IPS-20b (cell line): ENCODE measurements at regions not wholly inside any gene's neighbourhood (a gene's known extent, or its start where the extent isn't known, plus 50 kb on each side); places are given as distances from the start of the nearest gene placed in this dataset.

Experiments used
- H3K27ac ChIP-seq: one replicate; pipeline ENCODE4 v1.5.1; 2013; ENCODE audit warnings: low read length
- H3K27me3 ChIP-seq: 2 replicates; pipeline ENCODE4 v1.6.1; 2013; ENCODE audit warnings: mild to moderate bottlenecking, low read length, inconsistent platforms; ENCODE audit not compliant: insufficient read depth
- H3K36me3 ChIP-seq: 2 replicates; pipeline ENCODE4 v1.6.1; 2013; ENCODE audit warnings: low read depth, mild to moderate bottlenecking, inconsistent platforms, low read length, moderate library complexity; ENCODE audit not compliant: insufficient read depth
- H3K4me1 ChIP-seq: 2 replicates; pipeline ENCODE4 v1.6.1; 2013; ENCODE audit warnings: mild to moderate bottlenecking, control low read depth, inconsistent platforms, low read length, moderate library complexity; ENCODE audit not compliant: insufficient read depth
- H3K4me3 ChIP-seq: 2 replicates; pipeline ENCODE4 v1.5.1; 2013; ENCODE audit warnings: mild to moderate bottlenecking, low read length, inconsistent platforms
- H3K9ac ChIP-seq: 2 replicates; pipeline ENCODE4 v1.6.1; 2013; ENCODE audit warnings: low read depth, mild to moderate bottlenecking, inconsistent platforms, low read length, moderate library complexity
- H3K9me3 ChIP-seq: 2 replicates; pipeline ENCODE4 v1.6.1; 2013; ENCODE audit warnings: mild to moderate bottlenecking, low read depth, low read length, inconsistent platforms; ENCODE audit not compliant: insufficient read depth

DNA sequence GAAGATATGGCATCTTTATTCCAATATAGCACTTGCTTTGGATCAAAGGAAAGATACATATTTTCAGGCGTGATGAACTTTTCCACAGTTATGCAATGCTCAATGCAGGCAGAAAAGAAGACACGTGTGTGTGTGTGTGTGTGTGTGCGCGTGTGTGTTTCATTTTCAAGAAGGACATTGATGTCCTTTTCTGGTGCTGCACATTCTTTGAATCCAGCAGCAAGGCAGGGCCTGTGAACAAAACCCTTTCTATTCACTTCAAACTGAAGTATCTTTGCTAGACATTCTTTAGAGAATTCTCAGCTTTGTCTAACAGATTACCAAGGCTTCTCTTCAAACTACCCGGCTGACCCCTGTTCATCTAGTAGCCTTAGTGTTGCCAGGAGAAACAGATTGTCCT is 124.6 kb downstream of the CD47 start:
- Histone ChIP-seq H3K4me3 (no peak overlapping the region), H3K36me3 (no peaks in the 10 kb centered on the region), H3K27me3 (no peaks in the 10 kb centered on the region), H3K4me1 (peaks cover 3% of the 10 kb centered on the region; the same call in 1 of the 2 replicates), H3K9ac (no peak overlapping the region), H3K9me3 (no peaks in the 10 kb centered on the region), H3K27ac (no peak overlapping the region)

DNA sequence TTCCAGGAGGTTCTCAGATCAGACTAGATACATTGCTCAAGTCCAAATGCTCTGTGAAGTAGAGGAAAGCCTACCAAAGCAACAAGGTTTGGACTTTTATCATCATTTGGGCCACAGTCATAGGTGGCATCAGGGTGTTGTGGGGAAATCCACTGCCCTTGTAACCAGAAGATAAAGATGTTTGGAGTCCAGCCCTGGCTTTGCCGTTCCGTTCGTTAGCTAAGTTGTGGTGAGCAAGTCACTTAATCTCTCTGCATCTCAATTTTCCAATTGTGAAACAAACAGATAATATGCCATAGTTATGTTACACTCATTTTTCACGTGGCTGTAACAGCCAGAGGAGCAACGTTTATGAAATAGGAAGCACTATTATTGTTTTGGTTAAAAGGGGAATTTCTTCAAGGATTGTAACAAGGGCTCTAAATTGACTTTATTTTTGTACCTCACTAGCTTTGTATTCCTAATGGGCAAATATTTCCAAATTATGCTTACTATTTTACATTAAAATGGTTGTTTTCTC is 125.6 kb downstream of the CD47 start:
- H3K27ac ChIP-seq = no peak overlapping the region
- peaks cover 3% of the 10 kb centered on the region; the same call in 1 of the 2 replicates for H3K4me1 ChIP-seq
- H3K36me3 ChIP-seq = no peaks in the 10 kb centered on the region
- H3K27me3 ChIP-seq = no peaks in the 10 kb centered on the region
- H3K9ac ChIP-seq = no peak overlapping the region
- no peaks in the 10 kb centered on the region for H3K9me3 ChIP-seq
- no peak overlapping the region for H3K4me3 ChIP-seq

DNA sequence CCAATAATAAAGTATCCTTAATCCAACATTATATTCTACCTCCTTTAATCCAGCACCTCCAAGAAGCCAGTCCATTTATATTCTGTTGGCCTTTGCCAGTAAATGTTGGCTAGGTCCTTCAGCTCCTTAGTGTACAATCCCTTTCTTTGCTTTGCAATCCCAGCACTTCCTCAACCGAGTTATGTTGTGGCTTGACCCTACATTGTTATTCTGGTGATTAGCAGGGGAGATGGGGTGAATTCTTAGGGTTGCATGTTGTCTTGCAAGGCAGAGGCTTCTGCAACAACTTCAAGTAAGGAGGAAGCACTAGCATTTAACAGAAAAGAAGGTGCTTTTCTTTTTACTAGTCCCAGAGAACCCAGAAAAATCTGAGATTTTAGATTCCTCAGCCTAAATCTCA is 127.2 kb downstream of the CD47 start:
- Histone ChIP-seq H3K27ac (no peak overlapping the region), H3K4me1 (peaks cover 3% of the 10 kb centered on the region; the same call in 1 of the 2 replicates), H3K9ac (no peak overlapping the region), H3K4me3 (no peak overlapping the region), H3K27me3 (no peaks in the 10 kb centered on the region), H3K9me3 (no peaks in the 10 kb centered on the region), H3K36me3 (no peaks in the 10 kb centered on the region)

DNA sequence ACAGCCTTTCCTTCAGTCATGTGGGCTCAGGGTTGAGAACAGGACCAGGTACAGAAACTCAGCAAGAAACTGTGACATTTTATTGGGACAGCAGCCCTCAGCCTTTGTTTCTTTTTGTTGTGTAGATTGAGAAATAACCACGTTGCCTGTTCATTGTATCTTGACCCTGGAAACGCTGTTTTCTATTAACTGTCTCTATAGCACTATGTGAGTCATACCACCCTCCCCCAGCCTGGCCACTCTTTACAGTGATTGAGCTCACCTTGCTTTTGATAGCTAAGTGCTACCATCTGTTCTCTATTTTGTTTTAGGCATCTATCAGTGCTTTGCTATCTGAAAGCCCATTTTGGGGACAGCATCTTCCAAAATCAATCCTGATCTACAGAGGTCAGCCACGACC is 127.9 kb downstream of the CD47 start:
- Histone ChIP-seq H3K4me1 (peaks cover 4% of the 10 kb centered on the region), H3K9ac (no peak overlapping the region), H3K4me3 (no peak overlapping the region), H3K9me3 (no peaks in the 10 kb centered on the region), H3K27ac (no peak overlapping the region), H3K27me3 (no peaks in the 10 kb centered on the region), H3K36me3 (no peaks in the 10 kb centered on the region)

DNA sequence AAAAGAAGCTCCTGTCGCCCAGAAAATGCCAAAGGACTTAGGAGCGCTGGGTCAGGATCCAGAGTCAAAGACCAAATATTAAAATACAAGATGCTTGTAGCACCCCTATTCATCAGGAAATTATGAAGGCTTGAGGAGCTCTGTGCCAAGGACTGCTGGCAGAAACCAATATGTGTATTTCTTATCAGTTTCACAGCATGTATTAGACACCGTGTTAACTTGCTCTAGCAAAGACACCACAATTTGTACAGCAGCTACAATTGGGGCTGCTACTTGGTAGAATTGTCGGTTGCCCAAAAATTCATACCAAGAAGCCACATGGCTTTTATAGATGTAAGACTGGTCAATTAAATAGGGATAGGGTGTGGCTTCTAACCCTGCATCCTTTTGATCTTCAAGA is 128.8 kb downstream of the CD47 start:
- Histone ChIP-seq H3K9ac (no peak overlapping the region), H3K9me3 (no peaks in the 10 kb centered on the region), H3K27me3 (no peaks in the 10 kb centered on the region), H3K4me3 (no peak overlapping the region), H3K27ac (no peak overlapping the region), H3K36me3 (no peaks in the 10 kb centered on the region), H3K4me1 (peaks cover 11% of the 10 kb centered on the region)

DNA sequence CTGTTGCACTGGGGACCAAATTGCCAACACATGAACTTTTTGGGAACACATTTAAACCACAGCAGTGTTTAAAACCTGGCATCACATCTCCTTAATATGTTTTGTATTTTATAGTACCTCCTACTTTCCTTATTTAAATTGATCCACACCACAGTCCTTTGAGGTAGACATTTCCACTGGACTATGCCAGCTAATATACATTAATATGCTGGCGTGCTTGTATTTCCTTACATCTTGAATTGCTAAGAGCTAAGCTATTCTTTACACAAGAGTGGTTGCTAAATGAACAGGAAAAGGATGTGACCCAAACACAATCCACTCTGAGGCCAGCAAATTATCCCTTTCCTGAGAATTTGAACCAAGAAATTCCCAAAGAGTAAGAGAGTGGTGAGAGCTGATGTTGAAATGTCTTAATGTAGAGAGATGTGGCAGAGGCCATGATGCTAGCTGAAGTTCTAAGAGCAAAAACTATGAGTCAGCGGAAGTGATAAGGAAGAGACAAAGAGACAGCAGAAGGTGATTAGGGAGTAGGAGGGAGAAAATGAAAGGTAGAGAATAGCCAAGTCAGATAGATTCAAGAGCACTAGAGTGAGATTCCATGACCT is 131.2 kb downstream of the CD47 start:
- H3K9me3 ChIP-seq = no peaks in the 10 kb centered on the region
- H3K27me3 ChIP-seq = no peaks in the 10 kb centered on the region
- H3K27ac ChIP-seq = no peak overlapping the region
- peaks cover 11% of the 10 kb centered on the region for H3K4me1 ChIP-seq
- no peak overlapping the region for H3K4me3 ChIP-seq
- H3K9ac ChIP-seq = no peak overlapping the region
- H3K36me3 ChIP-seq = no peaks in the 10 kb centered on the region

DNA sequence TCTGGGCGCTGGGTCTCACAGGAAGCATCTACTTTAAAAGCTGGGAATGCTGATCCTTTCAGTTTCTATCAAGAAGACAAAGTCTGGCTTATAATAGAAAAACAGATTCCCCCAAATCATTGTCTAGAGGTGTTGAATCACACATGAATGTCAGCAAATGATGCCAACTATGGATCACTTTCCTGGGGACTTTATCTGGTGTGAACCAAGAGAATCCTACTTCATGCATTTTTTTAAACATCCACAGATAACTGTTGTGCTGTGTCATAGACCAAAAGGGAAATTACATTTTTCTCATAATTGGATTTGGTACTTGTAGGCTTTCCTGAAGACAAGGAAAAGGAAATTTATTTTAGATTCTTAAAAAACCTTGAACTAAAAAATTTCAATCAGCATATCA is 132.7 kb downstream of the CD47 start:
- Histone ChIP-seq H3K4me3 (no peak overlapping the region), H3K9ac (no peak overlapping the region), H3K27me3 (no peaks in the 10 kb centered on the region), H3K4me1 (peaks cover 8% of the 10 kb centered on the region; the same call in 1 of the 2 replicates), H3K36me3 (no peaks in the 10 kb centered on the region), H3K27ac (no peak overlapping the region), H3K9me3 (no peaks in the 10 kb centered on the region)

DNA sequence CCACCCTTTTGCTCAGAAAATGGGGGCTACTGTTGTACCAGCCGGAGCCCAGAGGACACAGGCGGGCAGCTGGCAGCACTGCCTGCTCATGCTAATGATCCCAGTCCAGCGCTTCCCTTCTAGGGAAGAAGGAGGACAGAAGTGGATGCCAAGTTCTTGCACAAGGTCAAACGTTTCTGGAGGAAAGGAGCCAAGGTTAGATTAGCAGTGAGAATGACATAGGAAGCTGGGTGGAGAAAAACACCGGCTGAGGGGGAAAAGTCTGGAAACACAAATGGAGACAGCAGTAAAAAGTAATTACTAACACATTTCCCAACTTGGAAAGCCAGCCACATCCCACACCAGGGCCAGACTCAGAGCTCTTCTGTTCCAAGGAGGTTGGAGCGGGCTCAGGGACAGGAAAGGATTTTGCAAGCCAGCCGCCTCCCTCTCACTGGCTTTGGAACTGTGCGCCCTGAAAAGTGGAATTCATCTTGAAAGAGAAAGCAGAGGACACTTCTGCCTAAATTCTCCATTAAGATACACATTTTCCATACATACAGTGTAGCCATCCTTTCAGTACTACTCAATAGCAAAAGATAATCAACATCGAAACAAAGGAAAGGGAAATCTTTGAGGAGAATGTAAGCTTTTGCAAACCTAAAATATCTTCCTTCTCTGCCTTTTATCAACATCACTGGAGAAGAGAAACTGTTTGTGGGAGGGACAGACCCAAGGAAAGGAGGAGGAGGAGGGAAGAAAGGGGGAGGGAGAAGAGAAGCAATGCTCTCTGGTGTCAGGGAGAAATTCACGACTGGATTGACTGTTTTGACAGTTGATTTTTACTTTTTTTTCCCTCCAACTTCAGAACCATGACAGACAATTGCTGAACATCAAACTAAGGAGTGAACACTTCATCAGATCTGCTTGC is 133.6 kb downstream of the CD47 start:
- Histone ChIP-seq H3K27ac (no peak overlapping the region), H3K36me3 (no peaks in the 10 kb centered on the region), H3K4me3 (no peak overlapping the region)

DNA sequence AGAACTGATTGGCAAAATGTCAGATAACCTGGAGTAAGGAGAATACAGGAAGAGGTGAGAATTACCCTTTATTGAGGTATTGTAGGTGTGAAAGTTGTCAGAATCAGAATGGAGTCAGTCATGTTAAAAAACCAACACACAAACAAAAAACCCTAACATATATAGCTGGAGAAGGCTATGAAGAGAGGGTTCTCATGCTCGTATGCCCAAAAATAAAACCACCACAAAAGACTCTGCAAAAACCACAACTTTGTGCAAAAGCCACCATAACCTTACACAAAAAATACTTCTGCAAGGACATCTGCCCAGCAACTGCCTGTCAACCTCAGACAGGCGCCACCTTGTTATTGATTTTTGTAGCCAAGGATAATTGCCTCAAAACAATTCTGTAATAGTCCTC is 136.0 kb downstream of the CD47 start:
- H3K27me3 ChIP-seq = no peaks in the 10 kb centered on the region
- peaks cover 8% of the 10 kb centered on the region; the same call in 1 of the 2 replicates for H3K4me1 ChIP-seq
- no peaks in the 10 kb centered on the region for H3K9me3 ChIP-seq
- no peaks in the 10 kb centered on the region for H3K36me3 ChIP-seq
- no peak overlapping the region for H3K27ac ChIP-seq
- no peak overlapping the region for H3K4me3 ChIP-seq
- no peak overlapping the region for H3K9ac ChIP-seq

More for the DNA sequence above, 133.6 kb downstream of the CD47 start:
- Histone ChIP-seq H3K27me3 (no peaks in the 10 kb centered on the region), H3K4me1 (peaks cover 8% of the 10 kb centered on the region; the same call in 1 of the 2 replicates), H3K9ac (no peak overlapping the region; the same call in 1 of the 2 replicates), H3K9me3 (no peaks in the 10 kb centered on the region)

DNA sequence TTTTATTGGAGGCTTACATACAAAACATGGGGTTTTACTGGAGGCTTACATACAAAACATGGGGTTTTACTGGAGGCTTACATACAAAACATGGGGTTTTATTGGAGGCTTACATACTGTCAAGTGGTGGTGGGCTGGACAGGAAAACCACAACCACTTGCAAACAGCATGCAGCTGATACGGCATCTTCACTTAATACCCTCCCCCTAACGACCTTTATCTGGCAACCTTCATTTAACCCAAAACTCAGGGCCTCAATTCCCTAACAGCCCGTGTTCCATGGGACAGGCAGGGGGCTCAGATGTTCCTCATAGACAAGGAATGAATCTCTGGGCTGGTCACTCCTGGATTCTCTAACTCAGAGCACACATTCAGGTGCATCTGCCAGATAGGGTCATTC is 137.1 kb downstream of the CD47 start:
- Histone ChIP-seq H3K4me1 (peaks cover 8% of the 10 kb centered on the region; the same call in 1 of the 2 replicates), H3K27ac (no peak overlapping the region), H3K4me3 (no peak overlapping the region), H3K36me3 (no peaks in the 10 kb centered on the region), H3K27me3 (no peaks in the 10 kb centered on the region), H3K9me3 (no peaks in the 10 kb centered on the region), H3K9ac (no peak overlapping the region)

DNA sequence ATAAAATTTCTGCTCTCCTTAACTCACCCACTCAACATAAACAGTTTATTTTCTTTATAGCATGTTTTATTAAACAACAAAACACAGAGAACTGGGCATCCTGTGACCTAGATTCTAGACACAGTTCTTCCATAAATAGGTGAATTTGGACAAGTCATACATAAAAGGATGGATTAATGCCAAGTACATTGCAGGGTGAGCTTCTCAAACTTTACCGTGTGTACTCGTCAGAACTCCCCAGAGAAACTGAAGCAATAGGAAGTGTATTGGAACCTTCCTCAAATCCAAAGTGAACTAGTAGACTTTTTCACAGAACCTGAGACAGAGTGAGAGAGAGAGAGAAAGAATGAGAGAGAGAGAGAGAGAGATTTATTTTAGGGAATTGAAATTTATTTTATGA is 139.7 kb downstream of the CD47 start:
- H3K36me3 ChIP-seq = no peaks in the 10 kb centered on the region
- no peak overlapping the region for H3K4me3 ChIP-seq
- no peaks in the 10 kb centered on the region for H3K9me3 ChIP-seq
- H3K27me3 ChIP-seq = no peaks in the 10 kb centered on the region
- no peaks in the 10 kb centered on the region for H3K4me1 ChIP-seq
- H3K27ac ChIP-seq = no peak overlapping the region
- H3K9ac ChIP-seq = no peak overlapping the region

DNA sequence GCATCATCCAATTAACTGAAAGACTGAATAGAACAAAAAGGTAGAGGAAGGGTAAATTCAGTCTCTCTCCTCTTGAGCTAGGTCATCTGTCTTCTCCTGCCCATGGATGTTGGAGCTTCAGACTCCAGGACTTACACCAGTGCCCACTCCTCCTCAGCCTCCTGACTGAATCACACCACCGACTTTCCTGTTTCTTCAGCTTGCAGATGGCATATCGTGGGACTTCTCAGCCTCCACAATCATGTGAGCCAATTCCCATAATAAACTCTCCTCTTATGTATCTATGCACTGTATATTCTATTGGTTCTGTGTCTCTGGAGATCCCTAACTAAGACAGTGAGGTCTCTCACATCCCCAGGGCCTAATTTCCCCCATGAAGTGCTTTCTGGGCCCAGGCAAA is 140.4 kb downstream of the CD47 start:
- H3K9me3 ChIP-seq = no peaks in the 10 kb centered on the region
- no peaks in the 10 kb centered on the region for H3K4me1 ChIP-seq
- no peak overlapping the region for H3K27ac ChIP-seq

More for the DNA sequence above, 140.4 kb downstream of the CD47 start:
- Histone ChIP-seq H3K4me3 (no peak overlapping the region), H3K36me3 (no peaks in the 10 kb centered on the region), H3K27me3 (no peaks in the 10 kb centered on the region), H3K9ac (no peak overlapping the region)
